ENCODE measurements at regions not wholly inside any gene's neighbourhood (a gene's known extent, or its start where the extent isn't known, plus 50 kb on each side); places are given as distances from the start of the nearest gene placed in this dataset.

DNA sequence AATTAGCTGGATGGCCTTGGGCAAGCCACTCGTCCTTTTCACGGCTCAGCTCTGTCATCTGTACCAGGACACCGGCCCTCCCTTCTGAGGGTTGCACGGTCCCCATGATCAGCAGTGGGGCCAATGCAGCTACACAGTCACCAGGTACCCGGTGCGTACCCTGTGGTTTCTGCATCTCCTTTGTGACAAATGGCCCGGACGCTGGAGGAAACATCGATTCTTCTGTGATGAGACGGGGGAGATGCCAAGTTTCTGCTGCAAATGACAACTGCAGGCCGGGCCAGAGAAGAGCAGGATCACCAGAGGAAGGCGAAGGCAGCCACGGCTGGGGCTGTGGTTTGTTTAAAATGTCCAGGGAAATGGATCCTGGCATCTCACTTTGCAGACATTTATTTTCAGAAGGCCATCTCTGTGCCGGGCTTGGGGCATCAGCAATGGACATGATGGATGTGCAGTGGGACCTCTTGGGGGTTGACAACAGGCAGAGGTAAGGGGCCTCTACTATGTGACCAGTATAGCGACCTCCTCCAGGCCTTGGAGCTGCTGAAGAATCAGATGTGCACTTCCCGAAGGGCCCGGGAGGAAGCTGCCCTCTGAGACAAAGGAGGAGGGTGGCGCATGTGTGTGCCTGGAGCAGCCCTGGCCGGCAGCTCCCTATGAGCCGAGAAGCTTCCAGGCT lies 221.9 kb upstream of the C1orf174 start:
- no peak for DNase-seq (ENCODE audit: low spot score)
- in situ Hi-C loops (cut with MboI; ENCODE audit: low pct_unique_long_range_greater_than_20kb, low sequenced_read_pairs, unreplicated experiment), result no loop called here

DNA sequence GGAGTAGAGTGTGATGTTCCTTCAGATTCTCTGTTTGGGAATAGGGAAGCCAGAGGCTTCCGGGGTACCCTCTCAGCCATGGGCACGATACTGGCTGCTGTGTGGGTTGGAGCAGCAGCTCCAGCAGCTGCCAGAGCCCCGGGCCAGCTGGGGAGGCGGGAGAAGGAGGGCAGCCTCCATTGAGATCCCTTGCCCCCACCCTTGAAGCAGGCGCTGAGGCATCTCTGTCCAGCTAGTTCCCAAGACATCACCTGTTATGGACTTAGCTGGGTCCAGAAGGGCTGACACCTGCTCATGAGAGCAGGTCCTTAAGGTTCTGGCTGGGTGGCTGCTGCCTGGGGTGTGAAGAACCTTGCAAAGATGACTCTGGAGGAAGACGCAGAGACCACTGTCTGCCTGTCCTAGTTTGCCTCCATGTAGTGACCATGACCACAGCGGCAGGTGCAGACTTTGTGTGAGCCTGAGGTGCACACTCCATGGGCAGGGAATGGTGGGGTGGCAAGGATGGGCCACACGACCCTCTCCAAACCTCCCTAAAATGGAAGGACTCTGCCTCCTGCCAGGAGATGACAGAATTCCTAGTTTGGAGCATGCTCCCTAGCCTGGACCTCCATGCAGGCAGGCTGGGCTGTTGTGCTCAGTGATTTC lies 222.6 kb upstream of the C1orf174 start:
- TF ChIP-seq, protein P1, sequence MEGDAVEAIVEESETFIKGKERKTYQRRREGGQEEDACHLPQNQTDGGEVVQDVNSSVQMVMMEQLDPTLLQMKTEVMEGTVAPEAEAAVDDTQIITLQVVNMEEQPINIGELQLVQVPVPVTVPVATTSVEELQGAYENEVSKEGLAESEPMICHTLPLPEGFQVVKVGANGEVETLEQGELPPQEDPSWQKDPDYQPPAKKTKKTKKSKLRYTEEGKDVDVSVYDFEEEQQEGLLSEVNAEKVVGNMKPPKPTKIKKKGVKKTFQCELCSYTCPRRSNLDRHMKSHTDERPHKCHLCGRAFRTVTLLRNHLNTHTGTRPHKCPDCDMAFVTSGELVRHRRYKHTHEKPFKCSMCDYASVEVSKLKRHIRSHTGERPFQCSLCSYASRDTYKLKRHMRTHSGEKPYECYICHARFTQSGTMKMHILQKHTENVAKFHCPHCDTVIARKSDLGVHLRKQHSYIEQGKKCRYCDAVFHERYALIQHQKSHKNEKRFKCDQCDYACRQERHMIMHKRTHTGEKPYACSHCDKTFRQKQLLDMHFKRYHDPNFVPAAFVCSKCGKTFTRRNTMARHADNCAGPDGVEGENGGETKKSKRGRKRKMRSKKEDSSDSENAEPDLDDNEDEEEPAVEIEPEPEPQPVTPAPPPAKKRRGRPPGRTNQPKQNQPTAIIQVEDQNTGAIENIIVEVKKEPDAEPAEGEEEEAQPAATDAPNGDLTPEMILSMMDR (IDR thresholded peaks at IDR 0.05; ENCODE audit: extremely low read depth, insufficient read depth, missing control alignments), result no peak
- in situ Hi-C loops (cut with MboI; ENCODE audit: low pct_unique_long_range_greater_than_20kb, low sequenced_read_pairs, unreplicated experiment), result no loop called here
- no peak for DNase-seq (ENCODE audit: low spot score)

More for the DNA sequence above, 221.9 kb upstream of the C1orf174 start:
- TF ChIP-seq, protein P1 (IDR thresholded peaks at IDR 0.05; ENCODE audit: extremely low read depth, insufficient read depth, missing control alignments), result no peak

DNA sequence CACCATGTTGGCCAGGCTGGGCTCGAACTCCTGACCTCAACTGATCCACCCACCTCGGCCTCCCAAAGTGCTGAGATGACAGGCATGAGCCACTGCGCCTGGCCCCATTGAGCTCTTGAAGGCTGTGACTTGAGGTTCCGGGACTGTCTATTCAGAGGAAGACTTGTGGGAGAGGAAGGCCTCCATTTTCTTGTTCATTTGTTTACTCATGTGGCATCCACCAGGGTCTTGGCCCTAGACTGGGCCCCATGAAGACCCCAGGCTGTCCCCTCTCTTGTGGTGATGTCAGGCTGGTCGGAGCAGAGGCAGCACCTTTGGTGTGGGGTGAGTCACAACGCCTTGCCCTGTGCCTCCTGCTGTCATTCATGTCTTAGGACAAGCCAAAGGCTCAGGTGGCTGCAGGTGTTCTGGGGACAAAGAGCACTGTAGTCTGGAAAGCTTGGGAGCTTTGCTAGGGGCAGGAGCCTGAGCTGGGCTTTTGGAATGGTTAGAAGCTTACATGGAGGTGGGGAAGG lies 224.6 kb upstream of the C1orf174 start:
- no peak for DNase-seq (ENCODE audit: low spot score)
- in situ Hi-C loops (cut with MboI; ENCODE audit: low pct_unique_long_range_greater_than_20kb, low sequenced_read_pairs, unreplicated experiment), result no loop called here
- TF ChIP-seq, protein P1 (IDR thresholded peaks at IDR 0.05; ENCODE audit: extremely low read depth, insufficient read depth, missing control alignments), result no peak

DNA sequence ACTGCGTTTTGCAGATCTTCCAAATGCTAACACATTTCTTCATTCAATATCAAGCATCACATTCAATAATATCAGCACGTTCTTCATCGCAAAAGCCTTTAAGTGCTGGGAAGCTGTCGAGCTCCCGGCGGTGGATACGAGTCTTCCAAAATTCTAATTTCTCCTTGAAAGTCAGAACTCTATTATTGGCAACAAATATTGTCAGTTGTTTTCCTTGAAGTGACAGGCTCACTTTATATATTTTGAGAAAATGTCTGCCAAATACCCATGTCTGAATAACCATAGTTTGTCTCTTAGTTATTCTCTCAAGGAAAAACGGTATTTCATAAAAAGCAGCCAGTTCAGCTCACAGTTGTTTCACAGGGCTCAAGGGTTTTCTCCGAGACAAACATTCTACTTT lies 226.2 kb upstream of the C1orf174 start:
- TF ChIP-seq, protein P1 (IDR thresholded peaks at IDR 0.05; ENCODE audit: extremely low read depth, insufficient read depth, missing control alignments), result no peak
- no peak for DNase-seq (ENCODE audit: low spot score)
- in situ Hi-C loops (cut with MboI; ENCODE audit: low pct_unique_long_range_greater_than_20kb, low sequenced_read_pairs, unreplicated experiment), result no loop called here

DNA sequence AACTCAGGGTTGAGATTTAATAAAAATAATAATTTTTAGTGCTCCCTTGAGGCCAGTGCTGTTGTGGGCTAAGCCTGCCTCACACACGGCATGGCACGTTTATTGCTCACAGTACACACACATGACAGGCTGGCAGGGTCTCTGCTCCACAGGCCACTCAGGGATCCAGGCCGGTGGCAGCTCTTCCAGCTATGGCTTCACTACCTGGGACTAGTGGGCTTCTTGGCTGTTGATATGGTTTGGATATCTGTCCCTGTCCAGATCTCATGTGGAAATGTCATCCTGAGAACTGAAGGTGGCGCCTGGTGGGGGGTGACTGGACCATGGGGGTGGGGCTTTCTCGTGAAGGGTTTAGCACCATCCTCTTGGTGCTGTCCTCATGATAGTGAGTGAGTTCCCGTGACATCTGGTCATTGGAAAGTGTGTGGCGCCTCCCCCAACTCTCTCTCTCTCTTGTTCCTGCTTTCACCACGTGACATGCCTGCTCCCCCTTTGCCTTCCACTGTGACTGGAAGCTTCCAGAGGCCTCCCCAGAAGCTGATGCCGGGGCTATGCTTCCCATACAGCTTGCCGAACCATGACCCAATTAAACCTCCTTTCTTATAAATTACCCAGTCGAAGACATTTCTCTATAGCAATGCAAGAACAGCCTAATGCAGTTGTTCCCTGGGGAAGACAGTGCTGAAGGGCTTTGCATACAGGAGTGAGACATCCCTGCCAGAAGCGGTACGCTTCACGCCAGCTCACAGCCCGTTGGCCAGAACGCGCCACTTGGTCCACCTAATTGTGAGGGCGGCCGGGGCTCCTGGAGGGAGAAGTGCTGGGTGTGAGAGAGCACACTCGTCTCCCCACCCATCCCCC lies 226.9 kb upstream of the C1orf174 start:
- no peak for DNase-seq (ENCODE audit: low spot score)
- in situ Hi-C loops (cut with MboI; ENCODE audit: low pct_unique_long_range_greater_than_20kb, low sequenced_read_pairs, unreplicated experiment), result no loop called here
- TF ChIP-seq, protein P1 (IDR thresholded peaks at IDR 0.05; ENCODE audit: extremely low read depth, insufficient read depth, missing control alignments), result no peak

DNA sequence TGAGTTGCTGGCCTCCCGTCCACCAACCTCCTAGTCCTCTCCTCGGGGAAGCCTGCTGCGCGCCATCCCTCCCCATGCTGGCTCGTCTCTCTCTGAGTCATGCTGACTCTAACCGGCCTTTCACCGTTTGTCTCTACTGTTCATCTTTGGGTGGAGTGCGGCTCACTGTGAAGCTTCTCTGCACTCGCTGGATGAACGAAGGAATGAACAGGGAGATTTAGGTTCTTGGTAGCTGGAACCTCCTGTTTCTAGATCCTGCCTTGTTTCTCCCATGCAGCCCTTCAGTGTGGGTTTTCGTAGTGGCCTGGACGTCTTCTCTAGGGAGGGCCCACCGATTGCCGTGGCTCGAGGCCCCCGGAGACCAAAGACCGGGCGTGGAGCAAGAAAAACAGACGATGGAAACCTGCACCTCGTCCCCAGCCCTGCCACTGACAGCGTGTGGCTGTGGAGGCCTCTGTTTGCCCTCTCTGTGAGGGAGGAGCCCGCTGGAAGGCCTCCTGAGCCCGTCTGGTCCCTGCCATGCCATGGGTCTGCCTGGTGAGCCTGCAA lies 227.6 kb upstream of the C1orf174 start:
- TF ChIP-seq, protein P1 (IDR thresholded peaks at IDR 0.05; ENCODE audit: extremely low read depth, insufficient read depth, missing control alignments), result no peak
- in situ Hi-C loops (cut with MboI; ENCODE audit: low pct_unique_long_range_greater_than_20kb, low sequenced_read_pairs, unreplicated experiment), result no loop called here
- DNase-seq (ENCODE audit: low spot score), result no peak
